CD4-positive, alpha-beta T cell treated with Interleukin-10 for 1 hour (primary cell): ENCODE measurements at regions not wholly inside any gene's neighbourhood (a gene's known extent, or its start where the extent isn't known, plus 50 kb on each side); places are given as distances from the start of the nearest gene placed in this dataset.

ENCODE experiments used
- DNase-seq: peaks from one replicate; pipeline ENCODE4 v3.0.0-alpha.2; 2020

- DNase-seq: no peak
These were observed 141.8 kb upstream of the NALF2 start for GRCh38 chrX:69362354-69362753.

GRCh38 chrX:69361311-69361845, 142.7 kb upstream of the NALF2 start:
- DNase-seq: no peak

DNA sequence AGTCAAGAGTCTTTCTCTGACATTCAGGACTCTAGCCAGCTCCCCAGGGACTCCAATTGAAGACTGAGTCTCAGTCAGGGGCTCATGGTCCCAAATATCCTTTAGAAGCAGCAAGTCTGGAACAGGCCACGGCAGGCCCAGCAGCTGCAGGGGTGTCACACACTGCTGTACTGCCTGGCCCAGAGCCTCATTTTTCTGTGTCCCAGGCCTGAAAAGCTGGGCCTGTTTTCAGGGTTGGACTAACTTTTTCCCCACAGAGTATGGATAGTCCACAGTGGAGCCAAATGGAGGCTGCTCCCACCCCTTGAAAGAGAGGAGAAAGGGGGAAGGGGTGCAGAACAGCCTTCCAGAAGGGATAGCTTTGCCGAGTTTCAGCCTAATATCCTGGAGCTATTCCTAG, 146.8 kb upstream of the NALF2 start:
- DNase-seq: no peak

- DNase-seq: no peak
These were observed 159.6 kb upstream of the PJA1 start for GRCh38 chrX:69324851-69325250.

DNA sequence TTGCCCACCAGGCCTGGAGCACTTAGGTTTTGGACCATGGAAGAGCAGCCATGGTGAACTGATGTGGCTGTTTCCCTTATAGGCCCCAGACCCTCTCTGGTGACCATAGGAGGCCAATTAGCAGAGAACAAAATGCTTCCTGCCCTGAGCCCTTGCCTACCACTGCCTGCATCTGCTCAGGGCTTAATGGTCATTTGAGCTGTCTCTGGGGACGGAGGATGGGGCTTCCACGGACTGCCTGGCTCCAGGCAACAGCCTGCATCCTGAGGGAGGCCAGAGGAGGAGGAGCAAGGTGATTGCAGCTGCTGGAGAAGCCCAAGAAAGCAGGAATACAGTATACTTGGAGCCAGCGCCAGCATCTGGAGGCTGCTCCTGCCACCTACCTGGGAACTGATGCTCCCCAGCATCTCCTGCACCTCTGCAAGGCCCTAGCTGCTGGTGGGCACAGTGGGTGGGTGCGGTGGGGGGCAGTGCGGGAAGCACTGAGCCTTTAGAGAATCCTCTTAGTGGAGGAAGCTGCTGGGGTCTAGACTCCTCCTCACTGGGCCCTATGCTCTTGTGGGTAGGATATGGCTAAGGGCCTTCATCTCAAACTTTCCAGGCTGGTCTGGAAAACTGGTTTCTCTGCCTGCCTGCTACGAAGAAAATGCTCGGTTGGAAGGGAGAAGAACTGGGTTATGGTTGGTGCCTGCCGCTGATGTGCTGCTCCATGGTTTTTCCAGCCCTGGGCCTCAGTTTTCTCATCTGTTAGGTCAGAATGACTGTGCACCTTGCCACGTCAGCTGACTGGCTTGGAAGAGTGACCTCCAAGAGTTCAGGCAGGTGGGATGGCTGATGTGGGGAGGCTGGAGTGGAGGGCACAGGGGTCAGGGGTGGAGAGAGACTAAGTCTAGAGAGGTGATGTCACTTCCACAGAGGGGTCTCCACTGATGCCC, 158.8 kb upstream of the PJA1 start:
- DNase-seq: no peak

DNA sequence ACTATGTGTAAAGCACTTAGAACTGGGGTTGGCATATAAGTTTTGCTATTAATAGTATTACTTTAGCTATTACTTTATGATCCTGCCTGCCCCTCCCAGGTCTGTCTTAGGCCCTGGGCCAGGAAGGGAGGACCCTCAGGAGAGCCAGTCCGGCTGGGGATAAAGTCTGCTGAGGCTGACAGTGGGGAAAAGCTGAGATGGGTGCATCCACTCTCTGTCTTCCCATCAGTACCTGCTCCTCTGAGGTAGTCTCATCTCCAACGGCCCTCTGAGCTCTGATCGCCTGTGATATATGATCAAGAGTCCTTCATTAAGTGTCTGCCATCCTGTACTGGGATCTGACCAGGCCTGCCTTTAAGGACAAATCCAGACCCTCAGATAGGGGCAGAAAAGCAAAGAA, 156.5 kb upstream of the PJA1 start:
- no peak for DNase-seq

- no peak for DNase-seq
These were observed 155.9 kb upstream of the PJA1 start for GRCh38 chrX:69321006-69321655.

DNA sequence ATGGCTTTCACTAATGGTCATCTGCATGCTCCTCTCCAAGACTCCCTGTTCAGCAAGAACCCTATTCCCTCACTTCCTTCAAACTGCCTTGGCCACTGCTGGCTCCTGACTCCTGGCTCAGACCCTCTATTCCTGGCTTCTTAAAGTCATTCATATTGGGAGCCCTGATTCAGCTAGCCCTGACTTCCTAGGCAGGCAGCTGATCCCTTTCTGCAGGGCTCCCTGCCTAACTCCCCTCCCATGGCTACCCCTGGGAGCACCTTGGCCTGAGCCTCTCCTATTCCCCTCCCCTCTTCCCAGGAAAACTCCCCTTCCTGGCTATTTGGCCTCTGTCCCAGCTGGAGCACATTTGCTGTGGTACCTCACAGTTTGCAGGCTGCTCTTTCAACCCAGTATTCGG, 154.9 kb upstream of the PJA1 start:
- DNase-seq: no peak

GRCh38 chrX:69319376-69319775, 154.1 kb upstream of the PJA1 start:
- no peak for DNase-seq

DNA sequence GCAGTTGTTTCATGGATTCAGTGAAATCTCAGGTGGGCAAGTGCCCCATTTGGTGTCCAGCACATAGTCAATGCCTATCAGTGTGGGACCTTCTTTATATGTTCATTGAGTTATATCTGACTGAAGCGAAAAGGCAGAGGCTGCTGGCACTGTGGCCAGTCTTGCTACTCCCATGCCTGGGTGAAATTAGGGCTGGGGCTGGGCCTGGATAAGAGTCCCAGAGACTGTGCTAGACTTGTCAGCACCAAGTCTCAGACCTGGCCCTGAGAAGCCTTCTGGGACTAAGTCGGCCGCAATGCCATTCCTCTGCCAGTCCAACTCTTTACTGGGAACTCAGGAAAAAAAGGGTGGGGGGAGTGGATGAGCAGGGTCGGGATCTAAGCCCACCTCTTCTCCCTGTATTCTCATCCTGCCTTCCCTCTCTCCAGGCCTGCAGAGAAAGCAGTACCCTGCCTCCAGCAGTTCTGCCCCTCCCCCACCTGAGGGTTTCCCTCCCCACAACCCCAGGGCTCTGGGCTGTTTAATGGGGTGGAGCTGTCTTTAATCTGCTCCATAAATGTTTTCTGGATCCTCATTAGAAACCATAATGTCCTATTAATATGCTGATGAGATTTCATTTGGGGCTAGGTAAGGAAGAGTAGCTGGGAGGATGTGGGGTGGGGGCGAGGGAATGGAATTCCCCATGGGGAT, 153.5 kb upstream of the PJA1 start:
- DNase-seq: no peak

DNA sequence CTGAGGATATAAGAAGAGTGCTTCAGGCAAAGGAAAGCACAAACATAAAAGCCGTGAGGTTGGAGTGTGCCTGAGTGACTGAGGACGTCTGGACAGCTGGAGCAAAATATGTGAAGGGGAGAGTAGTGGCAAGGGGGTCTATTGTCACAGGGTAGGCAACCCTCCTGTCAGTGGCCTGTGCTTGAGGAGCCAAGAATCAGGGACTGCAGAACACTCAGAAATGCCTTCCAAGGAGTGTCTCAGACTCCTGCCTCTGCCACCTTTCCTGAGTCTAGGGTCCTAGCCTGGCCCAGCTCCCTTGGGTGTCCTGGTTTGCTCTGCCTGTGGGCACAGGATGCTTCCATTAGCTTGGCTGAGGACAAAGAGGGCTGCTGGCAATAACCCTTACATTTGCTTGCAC, 152.5 kb upstream of the PJA1 start:
- DNase-seq: no peak

DNA sequence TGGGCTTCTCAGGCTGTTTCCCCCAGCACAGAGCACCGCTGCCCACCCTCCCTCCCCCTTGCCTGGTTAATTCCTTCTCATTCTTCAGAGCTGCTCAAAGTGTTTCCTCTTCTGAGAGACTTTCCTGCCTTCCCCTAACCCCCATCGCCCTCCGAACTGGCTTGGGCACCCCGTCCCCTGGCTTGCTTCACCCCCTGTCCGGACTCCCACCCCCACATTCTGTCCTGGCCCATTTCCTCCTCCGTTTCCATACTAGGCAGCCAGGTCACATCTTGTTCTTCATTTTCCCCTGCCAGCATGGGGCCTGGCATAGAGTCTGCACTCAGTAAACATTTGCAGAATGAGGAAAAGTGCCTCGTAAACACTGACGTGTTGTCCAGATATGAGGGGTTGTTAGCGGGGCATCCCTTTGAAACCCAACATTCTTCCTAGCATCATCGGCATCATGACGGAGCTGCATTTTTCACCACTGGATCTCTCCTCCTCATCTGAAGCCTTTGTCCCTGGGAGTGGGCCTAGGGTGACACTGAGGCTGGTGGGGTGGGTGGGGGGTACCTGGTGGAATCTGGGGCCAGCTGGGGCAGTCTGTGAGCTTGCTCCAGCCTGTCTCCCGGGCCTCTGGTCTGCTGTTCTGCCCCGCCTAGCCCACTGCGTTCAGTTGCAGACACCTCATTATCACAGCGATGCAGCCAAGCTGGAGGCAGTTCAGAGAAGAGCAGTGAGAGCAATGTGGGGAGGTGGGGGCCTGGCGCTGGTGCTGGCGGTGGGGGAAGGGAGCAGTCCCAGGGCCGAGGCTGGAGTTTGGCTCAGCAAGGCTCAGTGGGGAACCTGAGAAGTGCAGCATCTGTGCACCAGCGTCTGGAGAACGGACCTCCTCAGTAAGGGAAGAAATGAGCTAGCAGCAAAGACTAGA, 149.4 kb upstream of the PJA1 start:
- DNase-seq: no peak

DNA sequence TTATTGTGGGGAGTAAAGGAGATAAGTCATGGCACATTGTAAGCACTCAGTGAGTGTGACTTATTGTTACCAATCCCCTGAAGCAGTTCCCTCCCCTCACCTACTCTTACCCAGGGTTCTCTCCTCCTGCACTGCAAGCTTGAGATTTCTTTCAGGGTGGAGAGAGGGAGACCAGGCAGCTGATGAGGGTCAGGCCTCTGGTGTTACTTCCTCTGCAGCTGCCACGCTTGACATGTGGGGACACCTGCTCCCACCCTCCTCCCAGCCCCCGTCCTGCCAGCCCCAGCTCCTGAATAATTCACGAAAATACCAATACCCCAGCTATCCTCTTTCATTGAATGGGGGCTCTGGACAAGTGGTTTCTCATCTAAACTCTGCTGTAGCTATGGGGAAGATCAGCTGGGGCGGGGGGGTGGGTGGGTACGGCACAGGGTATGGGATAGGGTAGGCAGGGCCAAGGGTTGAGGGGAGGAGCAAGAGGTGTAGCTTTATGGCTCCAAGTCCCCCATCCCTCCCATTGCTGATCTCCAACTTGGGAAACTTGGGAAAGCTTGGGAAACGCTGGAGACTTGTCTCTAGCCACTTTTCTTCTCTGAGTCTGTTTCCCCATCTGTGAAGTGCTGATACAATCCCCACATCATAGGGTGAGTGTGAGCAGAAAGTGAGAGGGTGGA, 148.5 kb upstream of the PJA1 start:
- no peak for DNase-seq

GRCh38 chrX:69311936-69312670, 146.8 kb upstream of the PJA1 start:
- no peak for DNase-seq

DNA sequence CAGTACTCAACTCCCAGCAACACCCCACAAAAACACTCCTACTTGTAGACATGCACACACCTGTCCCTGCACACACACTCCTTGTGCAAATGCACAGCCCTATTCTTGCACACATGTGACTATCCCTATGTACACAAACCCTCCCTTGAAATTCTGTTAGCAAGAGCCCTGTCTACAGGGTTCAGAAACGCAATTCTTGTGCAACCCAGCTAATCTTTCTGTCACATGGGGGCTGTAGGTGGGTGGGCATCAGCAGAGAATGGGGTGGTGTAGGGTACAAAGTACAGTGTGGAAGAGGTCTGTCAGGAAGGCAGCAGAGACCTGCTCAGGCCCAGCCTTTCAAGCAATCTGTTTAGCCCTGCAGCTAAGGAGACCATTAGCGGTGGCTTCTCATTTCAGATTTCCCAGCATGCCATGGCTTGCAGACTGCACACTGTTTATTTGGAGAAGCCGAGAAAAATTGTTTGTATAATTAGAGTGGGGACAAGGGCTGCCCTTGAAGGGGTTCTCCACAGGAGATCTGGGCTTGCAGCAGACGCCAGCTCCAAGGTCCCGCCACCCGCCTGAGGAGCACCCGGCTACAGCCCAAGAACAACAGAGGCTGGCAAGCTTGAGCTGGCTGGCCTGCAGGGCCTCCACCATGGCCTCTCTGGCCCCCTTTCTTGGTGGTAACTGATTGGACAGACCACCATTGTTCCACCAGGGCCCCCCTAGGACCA, 144.0 kb upstream of the PJA1 start:
- DNase-seq: no peak

- no peak for DNase-seq
These were observed 142.5 kb upstream of the PJA1 start for GRCh38 chrX:69307756-69308155.

DNA sequence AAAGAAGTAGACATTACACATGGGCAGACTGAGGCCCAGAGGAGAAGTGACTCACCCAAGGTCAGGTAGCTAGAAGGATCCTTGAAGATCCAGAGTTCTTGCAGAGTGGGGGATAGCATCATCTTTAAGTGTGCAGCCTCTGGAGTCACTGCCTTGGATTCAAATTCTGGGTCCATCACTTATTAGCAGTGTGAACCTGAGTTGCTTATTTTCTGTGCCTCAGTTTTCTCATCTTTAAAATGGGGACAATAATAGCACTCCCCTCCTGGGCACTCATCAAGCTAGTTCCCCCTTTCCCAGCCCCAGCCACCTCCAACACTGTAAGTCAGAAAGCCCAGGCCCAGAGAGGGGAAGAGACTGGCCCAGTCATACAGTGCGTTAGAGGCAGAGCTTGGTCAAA, 141.8 kb upstream of the PJA1 start:
- no peak for DNase-seq

DNA sequence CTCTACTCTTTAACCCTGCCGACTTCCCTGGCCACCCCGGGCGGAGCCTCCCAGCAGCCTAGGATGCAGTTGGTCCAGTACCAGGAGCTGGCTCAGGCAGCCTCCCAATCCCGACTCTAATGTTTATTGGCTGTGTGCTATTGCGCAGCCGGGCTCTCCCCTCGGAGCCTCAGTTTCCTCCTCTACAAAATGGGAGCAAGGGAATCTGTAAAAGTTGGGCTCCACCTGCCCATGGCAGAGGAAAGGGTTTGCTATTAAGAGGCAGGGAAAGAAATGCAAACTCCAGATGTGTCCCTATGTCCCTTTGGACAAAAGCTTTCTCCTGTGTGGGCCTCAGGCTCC, 140.8 kb upstream of the PJA1 start:
- DNase-seq: no peak

- DNase-seq: no peak
These were observed 140.2 kb upstream of the PJA1 start for GRCh38 chrX:69305333-69306062.

- DNase-seq: no peak
These were observed 138.0 kb upstream of the PJA1 start for GRCh38 chrX:69303231-69303630.
